ENCODE measurements at regions not wholly inside any gene's neighbourhood (a gene's known extent, or its start where the extent isn't known, plus 50 kb on each side); places are given as distances from the start of the nearest gene placed in this dataset.
"Not testable (repeated sequence)": the region's sequence is repeated elsewhere in the genome, so short reads cannot be mapped to it uniquely, and the experiment has no call there.

- DNase-seq, result no peak
Measured at GRCh38 chr4:34932591-34932990, 1311.7 kb downstream of the ARAP2 start.

- no peak for DNase-seq
Measured at GRCh38 chr4:34935739-34936138, 1308.6 kb downstream of the ARAP2 start.

- no peak for DNase-seq
Measured at GRCh38 chr4:34939073-34939472, 1305.2 kb downstream of the ARAP2 start.

DNA sequence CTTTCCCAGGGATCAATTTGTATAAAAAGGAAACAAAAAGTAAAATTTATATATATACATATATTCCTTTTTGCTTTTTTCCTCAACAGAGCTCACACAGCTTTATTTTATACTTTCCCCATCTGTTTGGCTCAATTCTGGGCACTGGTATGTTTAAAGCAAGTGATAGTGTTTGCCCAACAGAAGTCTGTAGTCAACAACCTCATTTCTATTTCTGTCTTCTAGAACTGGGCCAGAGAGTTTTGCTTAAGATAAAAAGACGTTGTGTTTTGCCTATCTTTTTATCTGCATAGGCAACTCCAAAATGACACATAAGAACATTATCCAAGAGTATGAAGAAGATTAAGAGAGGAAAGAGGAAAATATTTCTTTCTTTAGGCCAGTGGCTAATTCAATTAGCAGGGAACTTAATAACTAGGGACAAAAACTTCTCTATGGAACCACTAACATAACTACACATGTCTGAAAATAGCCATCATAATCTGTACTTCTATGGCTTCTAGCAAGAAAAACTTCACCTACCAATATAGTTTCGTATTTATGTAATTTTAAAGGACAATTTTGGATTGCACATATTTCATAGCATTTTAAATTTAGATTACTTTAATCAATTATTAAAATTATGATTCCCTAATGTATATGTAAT, 1300.5 kb downstream of the ARAP2 start:
- DNase-seq, result no peak

GRCh38 chr4:34950926-34951325, 1293.4 kb downstream of the ARAP2 start:
- DNase-seq, result no peak

GRCh38 chr4:34953145-34953799, 1291.0 kb downstream of the ARAP2 start:
- no peak for DNase-seq

GRCh38 chr4:34964613-34965012, 1279.7 kb downstream of the ARAP2 start:
- DNase-seq, result no peak

- no peak for DNase-seq
Measured at GRCh38 chr4:34972189-34972588, 1272.1 kb downstream of the ARAP2 start.

DNA sequence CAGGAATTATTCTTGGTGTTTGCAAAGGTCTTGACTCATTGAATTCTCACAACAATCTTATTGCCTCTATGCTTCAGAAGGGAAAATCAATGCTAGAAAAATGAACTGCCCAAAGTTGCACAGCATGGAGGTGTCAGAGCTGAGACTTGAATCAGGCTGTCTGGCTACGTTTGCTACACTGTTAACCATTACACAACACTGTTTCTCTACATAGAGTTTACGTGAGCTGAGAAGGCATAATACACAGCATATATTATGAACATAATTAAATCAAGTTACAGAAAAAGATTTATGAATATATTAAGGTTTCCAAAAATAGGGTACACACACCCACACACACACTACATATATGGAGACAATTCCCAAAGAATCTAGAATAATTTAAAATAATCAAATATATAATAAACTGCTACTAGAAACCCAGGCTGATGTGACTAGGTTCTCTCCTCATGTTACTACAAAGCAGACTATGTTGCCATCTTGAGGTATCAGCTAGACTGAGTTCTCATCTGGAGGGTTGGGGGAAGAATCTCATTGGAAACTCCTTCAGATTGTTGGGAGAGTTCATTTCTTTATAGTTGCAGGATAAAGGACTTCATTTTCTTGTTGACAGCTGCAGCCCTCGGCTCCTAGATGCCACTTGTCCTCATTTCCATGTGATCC, 1270.5 kb downstream of the ARAP2 start:
- no peak for DNase-seq

DNA sequence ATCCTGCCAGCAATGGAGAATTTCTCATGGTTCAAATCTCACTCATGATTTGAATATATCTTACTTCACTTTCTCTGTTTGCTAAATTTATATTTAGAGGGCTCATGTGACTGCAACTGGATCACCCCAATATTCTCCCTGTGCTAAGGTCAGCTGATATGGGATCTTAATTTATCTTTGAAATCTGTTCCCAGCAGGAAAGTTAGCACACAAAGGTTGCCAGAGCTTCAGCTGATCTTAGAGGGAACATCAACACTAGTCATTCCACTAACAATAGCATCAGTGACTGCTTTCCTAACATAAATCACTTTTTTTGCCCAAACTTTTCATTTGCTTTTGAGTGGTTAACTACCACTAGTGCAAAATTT, 1270.0 kb downstream of the ARAP2 start:
- no peak for DNase-seq

DNA sequence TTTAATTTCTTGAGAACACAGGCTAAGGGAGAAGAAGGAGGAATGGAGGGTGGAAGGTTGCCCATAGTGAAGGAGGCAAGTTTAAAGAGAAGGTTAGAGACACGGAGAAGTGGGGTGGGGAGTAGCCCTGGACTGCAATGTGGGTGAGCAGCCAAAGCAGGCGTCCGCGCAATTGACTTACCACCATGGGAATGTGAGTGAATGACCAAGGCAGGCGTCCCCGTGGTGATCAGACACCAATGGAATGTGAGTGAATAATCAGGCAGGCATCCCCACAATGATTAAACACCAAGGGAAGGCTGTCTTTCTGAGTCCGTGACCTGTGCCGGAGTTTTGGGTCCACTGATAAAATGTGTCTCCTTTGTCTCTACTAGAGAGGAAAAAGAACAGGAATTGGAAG, 1223.1 kb downstream of the ARAP2 start:
- DNase-seq, result not testable (repeated sequence)

DNA sequence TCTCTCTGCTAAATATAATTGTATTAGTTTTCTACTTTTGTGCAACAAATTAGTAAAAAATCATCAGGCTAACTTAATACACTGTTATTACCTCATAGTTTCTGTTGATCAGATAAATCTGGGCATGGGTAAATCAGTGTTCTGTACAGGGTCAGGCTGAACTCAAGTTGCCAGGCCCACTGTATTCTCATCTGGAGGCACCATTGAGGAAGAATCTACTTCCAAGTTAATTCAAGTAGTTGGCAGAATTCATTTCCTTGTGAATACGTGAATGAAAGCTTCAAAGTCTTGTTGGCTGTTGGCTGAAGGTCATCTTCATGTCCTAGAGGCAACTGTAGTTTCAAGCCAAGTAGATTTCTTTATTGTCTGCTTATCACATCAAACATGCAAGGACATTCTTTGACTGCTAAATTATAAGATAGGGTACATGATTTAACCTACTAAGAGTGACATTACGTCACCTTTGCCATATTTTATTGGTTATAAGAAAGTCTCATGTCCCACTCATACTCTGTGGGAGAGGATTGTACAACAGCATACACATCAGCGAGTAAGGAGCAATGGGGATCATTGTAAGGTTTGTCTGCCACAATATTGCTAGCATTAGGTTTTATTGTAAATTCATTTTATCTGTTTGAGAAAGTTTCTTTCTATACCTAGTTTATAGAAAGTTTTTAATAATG, 1219.0 kb downstream of the ARAP2 start:
- no peak for DNase-seq

DNA sequence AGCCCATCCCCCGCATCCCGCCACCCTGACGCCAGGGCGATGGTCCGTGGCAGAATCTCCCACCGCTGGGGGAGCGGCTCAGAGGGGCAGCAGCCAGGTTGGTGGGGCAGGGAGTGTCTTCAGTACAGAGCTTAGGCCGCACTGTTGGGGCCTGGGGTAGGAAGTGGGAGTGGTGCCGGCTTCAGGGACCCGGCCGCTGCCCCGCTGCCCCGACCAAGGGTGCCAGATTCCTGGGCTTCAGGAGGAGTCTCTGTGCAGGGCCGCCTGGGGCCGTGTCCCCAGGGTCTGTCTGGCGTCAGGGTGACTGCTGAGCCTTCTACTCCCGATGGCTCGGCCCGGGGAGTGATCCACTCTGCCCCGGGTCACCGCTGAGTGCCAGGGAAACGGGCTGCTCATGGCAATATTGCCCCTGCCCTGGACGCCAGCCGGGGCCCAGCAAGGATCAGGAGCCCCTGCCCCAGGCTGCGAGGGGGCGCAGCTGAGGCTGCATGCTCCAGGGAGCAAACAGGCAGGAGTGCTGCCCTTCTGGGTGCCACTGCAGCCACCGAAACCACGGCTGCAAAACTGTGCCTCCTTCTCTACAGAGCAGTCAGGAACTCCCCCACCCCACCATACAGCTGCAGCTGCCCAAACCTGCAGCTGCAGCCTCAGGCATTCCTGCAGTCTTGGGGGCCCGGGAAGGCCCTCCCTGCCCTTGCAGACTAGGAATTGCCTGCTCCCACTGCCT, 1206.1 kb downstream of the ARAP2 start:
- DNase-seq, result no peak

GRCh38 chr4:35038845-35039244, 1205.5 kb downstream of the ARAP2 start:
- no peak for DNase-seq

DNA sequence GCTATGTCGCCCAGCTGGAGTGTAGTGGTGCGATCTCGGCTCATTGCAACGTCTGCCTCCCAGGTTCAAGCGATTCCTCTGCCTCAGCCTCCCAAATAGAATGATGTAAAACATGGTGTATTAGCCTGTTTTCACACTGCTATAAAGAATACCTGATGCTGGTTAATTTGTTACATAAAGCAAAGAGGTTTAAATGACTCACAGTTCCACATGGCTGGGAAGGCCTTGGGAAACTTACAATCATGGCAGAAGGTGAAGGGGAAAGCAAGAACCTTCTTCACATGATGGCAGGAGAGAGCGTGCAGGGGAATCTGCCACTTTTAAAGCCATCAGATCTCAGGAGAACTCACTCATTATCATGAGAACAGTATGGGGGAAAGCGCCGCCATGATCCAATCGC, 1191.8 kb downstream of the ARAP2 start:
- DNase-seq, result no peak

- no peak for DNase-seq
Measured at GRCh38 chr4:35063031-35063570, 1181.2 kb downstream of the ARAP2 start.

GRCh38 chr4:35066406-35066805, 1177.9 kb downstream of the ARAP2 start:
- no peak for DNase-seq

GRCh38 chr4:35080799-35081198, 1163.5 kb downstream of the ARAP2 start:
- DNase-seq, result no peak

GRCh38 chr4:35087218-35087617, 1157.1 kb downstream of the ARAP2 start:
- no peak for DNase-seq

DNA sequence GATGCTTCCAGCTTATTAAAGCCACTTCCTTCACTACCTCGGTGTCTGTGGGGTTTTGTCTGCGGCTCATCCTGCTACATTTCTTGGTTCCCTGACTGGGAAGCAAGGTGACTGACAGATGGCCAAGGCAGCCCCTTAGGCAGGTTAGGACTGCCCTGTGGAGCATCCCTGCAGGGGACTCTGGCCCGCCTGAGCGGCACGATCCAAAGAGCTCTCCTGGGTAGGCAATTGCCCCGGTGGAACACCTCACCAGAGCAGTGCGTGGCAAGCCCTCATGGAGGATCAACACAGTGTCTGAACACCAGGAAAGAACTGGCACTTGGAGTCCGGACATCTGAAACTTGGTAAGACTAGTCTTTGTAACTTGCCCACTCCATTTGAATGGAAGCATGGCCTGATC, 1143.4 kb downstream of the ARAP2 start:
- DNase-seq, result no peak

- DNase-seq, result no peak
Measured at GRCh38 chr4:35102066-35102465, 1142.2 kb downstream of the ARAP2 start.

DNA sequence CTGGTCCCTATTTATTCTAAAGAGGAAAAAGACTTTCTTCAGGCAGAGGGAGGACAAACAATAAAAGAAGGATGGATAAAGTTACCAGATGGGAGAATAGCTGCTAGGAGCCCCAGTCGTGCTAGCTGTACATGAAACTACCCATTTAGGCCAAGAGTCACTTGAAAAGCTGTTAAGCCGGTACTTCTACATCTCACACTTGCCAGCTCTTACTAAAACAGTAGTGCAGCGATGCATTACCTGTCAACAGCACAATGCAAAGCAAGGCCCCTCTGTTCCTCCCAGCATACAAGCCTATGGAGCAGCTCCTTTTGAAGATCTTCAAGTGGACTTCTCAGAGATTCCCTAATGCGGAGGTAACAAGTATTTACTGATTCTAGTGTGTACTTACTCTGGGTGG, 1138.8 kb downstream of the ARAP2 start:
- no peak for DNase-seq

Data from activated CD4-positive, alpha-beta T cell treated with anti-CD3 and anti-CD28 coated beads, Interleukin-2, Interleukin-6, amounts not matched to agents 100 ng/mL and 50 ng/mL, durations not matched to agents 16 hours and 8 hours (primary cell).